ENCODE measurements at regions not wholly inside any gene's neighbourhood (a gene's known extent, or its start where the extent isn't known, plus 50 kb on each side); places are given as distances from the start of the nearest gene placed in this dataset.
"Not testable (repeated sequence)": the region's sequence is repeated elsewhere in the genome, so short reads cannot be mapped to it uniquely, and the experiment has no call there.

- no TSS peak for BruUV-seq (replicated peaks)
- POLR2A ChIA-PET (ENCODE audit: unreplicated experiment) = no interaction called here
Measured at GRCh38 chr6:126724821-126725220, 384.9 kb downstream of the CENPW start.

GRCh38 chr6:126726454-126726853 is 386.5 kb downstream of the CENPW start:
- H3K27ac ChIP-seq (ENCODE audit: low read length); H3K36me3 ChIP-seq (ENCODE audit: low read depth, low read length); intact Hi-C loops (cut with micrococcal nuclease); H3K79me2 ChIP-seq (ENCODE audit: low read length); ATAC-seq; H3K9me2 ChIP-seq (replicated peaks; ENCODE audit: low read length); H4K20me1 ChIP-seq (ENCODE audit: low read length); H2AFZ ChIP-seq (ENCODE audit: low read length); H3K9ac ChIP-seq (ENCODE audit: low read length); H3K27me3 ChIP-seq (ENCODE audit: low read length); H3F3A ChIP-seq (ENCODE audit: low read length, unreplicated experiment); H3K9me3 ChIP-seq (ENCODE audit: low read length); POLR2A ChIA-PET (ENCODE audit: unreplicated experiment); H3K4me3 ChIP-seq (ENCODE audit: low read length); DNase-seq; H3K4me1 ChIP-seq (ENCODE audit: insufficient read depth, low read length); CTCF ChIA-PET; H3K4me2 ChIP-seq (ENCODE audit: low read length); BruUV-seq (replicated peaks): not testable (repeated sequence)

More at GRCh38 chr6:126724821-126725220, 384.9 kb downstream of the CENPW start:
- ATAC-seq = no peak
- H3K9me3 ChIP-seq (ENCODE audit: low read length) = no peaks in the 10 kb centered on the region
- DNase-seq = no peak
- H3K27me3 ChIP-seq (ENCODE audit: low read length) = no peaks in the 10 kb centered on the region
- no peak for TF ChIP-seq EZH2 (IDR thresholded peaks at IDR 0.05; ENCODE audit: low read length, unreplicated experiment)
- TF ChIP-seq CTCF (conservative IDR thresholded peaks at IDR 0.05; ENCODE audit: low read depth, low read length) = no peak
- no peak for TF ChIP-seq EZH2phosphoT487 (IDR thresholded peaks at IDR 0.05; ENCODE audit: borderline replicate concordance, low read length)
- no peaks in the 10 kb centered on the region for H3K36me3 ChIP-seq (ENCODE audit: low read depth, low read length)
- no peaks in the 10 kb centered on the region for H3K79me2 ChIP-seq (ENCODE audit: low read length)
- H2AFZ ChIP-seq (ENCODE audit: low read length) = no peak overlapping the region
- H3K4me2 ChIP-seq (ENCODE audit: low read length) = no peak overlapping the region
- CTCF ChIA-PET = interaction anchor here (0.7 kb wide), 1 partner anchor 1532 kb away, joined by 3 read pairs; no protein-coding TSS in a partner anchor
- intact Hi-C loops (cut with micrococcal nuclease) = no loop called here
- H3K27ac ChIP-seq (ENCODE audit: low read length) = no peak overlapping the region
- H3K4me3 ChIP-seq (ENCODE audit: low read length) = no peak overlapping the region
- H3F3A ChIP-seq (ENCODE audit: low read length, unreplicated experiment) = no peaks in the 10 kb centered on the region
- no peaks in the 10 kb centered on the region for H3K9me2 ChIP-seq (replicated peaks; ENCODE audit: low read length)
- H3K9ac ChIP-seq (ENCODE audit: low read length) = no peak overlapping the region
- no peaks in the 10 kb centered on the region for H3K4me1 ChIP-seq (ENCODE audit: insufficient read depth, low read length)
- H4K20me1 ChIP-seq (ENCODE audit: low read length) = no peaks in the 10 kb centered on the region

GRCh38 chr6:126738146-126738545 is 380.3 kb upstream of the RSPO3 start:
- no peaks in the 10 kb centered on the region for H3K4me1 ChIP-seq (ENCODE audit: insufficient read depth, low read length)
- no peak overlapping the region for H2AFZ ChIP-seq (ENCODE audit: low read length)
- no peaks in the 10 kb centered on the region for H3K36me3 ChIP-seq (ENCODE audit: low read depth, low read length)
- no peaks in the 10 kb centered on the region for H3K27me3 ChIP-seq (ENCODE audit: low read length)
- H3K9ac ChIP-seq (ENCODE audit: low read length) = no peak overlapping the region
- no peaks in the 10 kb centered on the region for H3K79me2 ChIP-seq (ENCODE audit: low read length)
- H3K9me3 ChIP-seq (ENCODE audit: low read length) = no peaks in the 10 kb centered on the region
- H4K20me1 ChIP-seq (ENCODE audit: low read length) = no peaks in the 10 kb centered on the region
- POLR2A ChIA-PET (ENCODE audit: unreplicated experiment) = interaction anchor here (0.6 kb wide), 1 partner anchor 69 kb away, joined by 6 read pairs; no protein-coding TSS in a partner anchor
- no peak for DNase-seq
- no peak overlapping the region for H3K4me3 ChIP-seq (ENCODE audit: low read length)
- no peak overlapping the region for H3K4me2 ChIP-seq (ENCODE audit: low read length)
- intact Hi-C loops (cut with micrococcal nuclease) = no loop called here
- no peak for ATAC-seq
- no peak for TF ChIP-seq CTCF (conservative IDR thresholded peaks at IDR 0.05; ENCODE audit: low read depth, low read length)
- TF ChIP-seq EZH2 (IDR thresholded peaks at IDR 0.05; ENCODE audit: low read length, unreplicated experiment) = no peak
- TF ChIP-seq EZH2phosphoT487 (IDR thresholded peaks at IDR 0.05; ENCODE audit: borderline replicate concordance, low read length) = no peak
- no peak overlapping the region for H3K27ac ChIP-seq (ENCODE audit: low read length)
- H3F3A ChIP-seq (ENCODE audit: low read length, unreplicated experiment) = no peaks in the 10 kb centered on the region
- H3K9me2 ChIP-seq (replicated peaks; ENCODE audit: low read length) = no peaks in the 10 kb centered on the region
- no TSS peak for BruUV-seq (replicated peaks)
- CTCF ChIA-PET = no interaction called here
